Stimulated activated CD8-positive, alpha-beta memory T cell treated with anti-CD3 and anti-CD28 coated beads, Interleukin-15, amount 100 ng/mL, for 4 hours (primary cell): ENCODE measurements at regions not wholly inside any gene's neighbourhood (a gene's known extent, or its start where the extent isn't known, plus 50 kb on each side); places are given as distances from the start of the nearest gene placed in this dataset.
"Not testable (repeated sequence)": the region's sequence is repeated elsewhere in the genome, so short reads cannot be mapped to it uniquely, and the experiment has no call there.

Source experiments
- DNase-seq, 2 donors: peaks; one replicate each; pipeline ENCODE4 v3.0.0-alpha.2; 2020; ENCODE audit warnings: low read depth in 2 of 2

DNA sequence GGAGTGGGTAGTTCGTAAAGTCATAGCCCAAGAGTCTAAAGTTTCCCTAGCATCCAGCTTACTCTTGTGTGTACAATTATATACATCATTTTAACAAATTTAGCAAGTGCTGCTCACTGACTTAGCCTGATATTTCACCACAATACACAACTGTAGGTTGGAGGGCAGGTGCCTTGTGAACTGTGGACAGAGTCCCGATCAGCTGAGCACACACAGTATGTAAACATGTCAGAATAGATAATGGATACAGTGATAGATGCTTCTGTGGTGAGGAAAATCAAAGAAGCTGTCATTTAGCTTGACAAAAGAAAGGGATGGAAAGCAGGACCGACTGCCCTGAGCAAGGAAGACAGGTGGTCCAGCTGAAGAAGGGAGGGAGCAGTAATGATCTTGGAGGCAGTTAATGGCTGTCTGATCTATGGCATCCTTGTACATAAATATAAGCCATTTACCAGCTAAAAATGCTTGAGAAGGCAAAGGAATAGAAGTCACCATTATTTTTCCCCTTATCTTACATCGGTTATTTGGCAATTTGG lies 372.8 kb upstream of the UBE2E3 start:
- DNase-seq = no peak

DNA sequence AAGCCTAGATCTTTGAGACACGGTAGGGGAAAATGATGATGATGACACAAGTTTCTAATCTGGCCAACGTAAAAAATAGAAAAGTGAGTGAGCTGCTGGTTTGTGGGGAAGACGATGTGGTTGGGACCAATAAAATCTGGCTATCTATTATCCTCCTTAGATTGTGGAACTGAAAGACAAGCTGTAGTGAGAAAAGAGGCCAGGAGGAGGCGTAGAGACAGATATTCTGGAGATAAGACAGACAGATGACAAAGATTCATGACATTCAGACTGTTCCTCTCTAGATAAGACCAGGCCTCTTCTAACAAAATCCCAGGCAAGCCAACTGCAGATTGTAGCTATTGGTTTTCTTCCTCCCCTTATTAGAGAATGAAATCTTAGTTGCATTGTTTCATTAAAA lies 376.3 kb upstream of the UBE2E3 start:
- no peak for DNase-seq

DNA sequence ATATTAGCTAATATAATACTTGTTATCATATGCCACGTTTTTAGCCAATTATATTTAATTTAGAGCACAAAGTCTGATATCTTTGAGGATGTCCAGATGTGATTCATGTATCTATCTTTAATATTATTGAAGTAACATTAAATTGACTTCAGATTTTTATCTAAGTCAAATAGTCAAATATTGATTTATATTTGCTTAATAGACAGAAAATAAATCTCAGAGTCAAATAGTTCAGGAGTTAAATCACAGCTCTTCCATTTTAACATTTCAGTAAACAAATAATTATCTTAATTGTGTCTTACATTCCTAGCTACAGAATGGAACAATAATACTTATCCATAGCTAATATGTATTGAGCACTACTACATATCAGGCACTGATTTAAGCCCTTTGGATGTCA lies 379.4 kb upstream of the UBE2E3 start:
- DNase-seq = no peak

DNA sequence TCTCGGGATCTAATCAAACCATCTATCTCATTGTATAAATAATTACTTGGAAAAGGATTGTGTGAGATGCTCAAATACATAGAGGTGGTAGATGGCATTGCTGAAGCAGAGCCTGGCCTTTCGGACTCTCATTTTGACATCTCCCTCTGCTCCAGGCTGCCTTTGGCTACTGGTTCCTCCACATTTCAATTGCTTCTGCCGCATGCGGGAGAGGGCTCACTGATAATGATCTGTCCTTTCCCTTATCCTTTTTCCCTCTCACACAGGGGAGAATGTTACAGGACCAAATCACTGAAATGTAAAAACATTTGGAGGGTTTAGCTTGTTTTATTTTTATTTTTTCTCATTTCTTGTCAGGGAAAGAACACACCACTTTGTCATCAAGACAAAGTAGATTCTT lies 380.6 kb upstream of the UBE2E3 start:
- DNase-seq = no peak

DNA sequence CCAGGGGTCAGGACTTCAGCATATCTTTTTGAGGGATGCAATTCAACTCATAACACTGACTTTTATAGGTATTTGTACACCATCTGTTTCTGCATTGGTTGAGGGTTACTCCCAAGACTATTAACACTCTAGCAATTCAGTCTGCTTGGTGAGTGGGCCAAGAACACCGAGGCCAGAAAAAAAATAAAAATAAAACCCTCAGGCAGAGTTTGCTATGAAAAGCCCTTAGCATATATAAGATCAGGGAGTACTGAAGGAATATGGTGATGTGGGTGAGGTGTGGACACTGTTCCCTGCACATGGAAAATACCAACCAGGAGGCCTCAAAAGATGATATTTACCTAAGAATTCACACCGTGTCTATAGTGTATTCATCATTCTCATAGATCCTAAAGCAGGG lies 383.2 kb upstream of the UBE2E3 start:
- DNase-seq = no peak

DNA sequence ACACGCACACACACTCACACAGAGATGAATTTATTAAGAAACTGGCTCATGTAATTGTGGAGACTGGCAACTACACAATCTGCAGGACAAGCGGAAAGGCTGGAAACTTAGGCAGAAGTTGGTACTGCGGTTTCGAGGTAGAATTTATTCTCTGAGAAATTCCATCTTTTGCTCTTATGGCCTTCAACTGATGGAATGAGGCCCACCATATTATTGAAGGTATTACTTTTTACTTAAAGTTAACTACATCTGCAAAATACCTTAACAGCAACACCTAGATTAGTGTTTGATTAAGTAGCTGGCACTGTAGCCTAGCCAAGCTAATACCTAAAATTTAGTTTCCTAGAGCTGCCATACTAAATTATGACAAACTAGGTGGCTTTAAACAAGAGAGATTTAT lies 384.0 kb upstream of the UBE2E3 start:
- no peak for DNase-seq

DNA sequence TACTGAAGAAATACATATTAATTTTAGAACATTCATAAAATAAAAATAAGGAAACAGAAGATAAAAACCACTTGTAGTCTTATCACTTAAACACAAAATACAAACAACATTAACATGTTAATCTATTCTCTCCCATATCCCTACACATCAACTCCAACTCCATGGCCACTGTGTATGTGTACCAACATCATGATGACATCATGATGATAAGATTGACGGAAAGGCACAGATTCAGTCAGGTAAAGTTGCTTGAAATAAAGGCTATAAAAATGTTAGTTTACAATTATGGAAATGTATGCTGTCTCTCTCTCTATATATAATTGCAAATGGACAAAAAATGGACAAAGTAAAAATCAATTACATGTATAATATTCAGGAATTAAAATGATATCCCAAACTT lies 388.5 kb upstream of the UBE2E3 start:
- DNase-seq = no peak

DNA sequence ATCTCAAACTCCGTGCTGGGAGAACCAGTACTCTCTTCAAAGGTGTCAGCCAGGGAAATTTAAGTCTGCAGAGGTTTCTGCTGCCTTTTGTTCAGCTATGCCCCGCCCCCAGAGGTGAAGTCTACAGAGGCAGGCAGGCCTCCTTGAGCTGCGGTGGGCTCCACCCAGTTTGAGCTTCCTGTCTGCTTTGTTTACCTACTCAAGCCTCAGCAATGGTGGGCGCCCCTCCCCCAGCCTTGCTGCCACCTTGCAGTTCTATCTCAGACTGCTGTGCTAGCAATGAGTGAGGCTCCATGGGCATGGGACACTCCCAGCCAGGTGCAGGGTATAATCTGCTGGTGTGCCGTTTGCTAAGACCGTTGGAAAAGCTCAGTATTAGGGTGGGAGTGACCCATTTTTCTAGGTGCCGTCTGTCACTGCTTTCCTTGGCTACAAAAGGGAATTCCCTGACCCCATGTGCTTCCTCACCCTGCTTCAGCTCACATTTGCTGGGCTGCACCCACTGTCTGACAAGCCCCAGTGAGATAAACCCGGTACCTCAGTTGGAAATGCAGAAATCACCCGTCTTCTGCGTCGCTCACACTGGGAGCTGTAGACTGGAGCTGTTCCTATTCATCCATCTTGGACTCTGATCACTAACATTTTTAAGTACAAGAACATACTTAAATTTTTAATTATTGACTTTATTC lies 389.2 kb upstream of the UBE2E3 start:
- not testable (repeated sequence) for DNase-seq

DNA sequence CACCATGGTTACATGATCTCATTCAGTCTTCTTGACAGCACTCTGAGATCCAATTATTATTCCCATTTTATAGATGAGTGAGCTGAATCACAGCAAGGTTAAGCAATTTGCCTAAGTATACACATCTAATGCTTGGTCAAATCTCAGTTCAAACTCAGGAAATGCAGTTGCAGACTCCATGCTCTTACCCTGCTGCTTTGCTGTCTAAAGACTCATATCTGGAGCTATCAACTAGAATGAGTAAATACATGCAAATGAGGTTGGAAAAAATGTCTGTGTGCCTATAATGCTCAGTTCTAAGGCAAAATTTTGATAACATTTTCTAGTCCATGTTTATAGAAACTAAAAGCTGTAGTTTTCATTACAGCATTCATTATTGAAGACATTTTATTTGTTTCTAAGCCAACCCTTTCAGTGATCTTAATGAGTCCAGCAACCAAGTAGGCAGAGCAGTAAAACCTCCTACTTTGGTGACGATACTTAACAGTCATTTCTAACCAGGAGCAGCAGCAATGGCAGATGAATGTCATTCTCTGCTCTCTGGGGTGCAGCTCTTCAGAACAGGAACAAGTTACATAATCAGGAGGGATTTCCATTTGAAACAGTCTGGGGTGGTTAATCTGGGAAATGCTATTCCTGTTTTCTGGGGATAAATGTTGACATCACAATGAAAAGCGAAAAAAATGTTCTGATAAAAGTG lies 396.8 kb upstream of the UBE2E3 start:
- no peak for DNase-seq

DNA sequence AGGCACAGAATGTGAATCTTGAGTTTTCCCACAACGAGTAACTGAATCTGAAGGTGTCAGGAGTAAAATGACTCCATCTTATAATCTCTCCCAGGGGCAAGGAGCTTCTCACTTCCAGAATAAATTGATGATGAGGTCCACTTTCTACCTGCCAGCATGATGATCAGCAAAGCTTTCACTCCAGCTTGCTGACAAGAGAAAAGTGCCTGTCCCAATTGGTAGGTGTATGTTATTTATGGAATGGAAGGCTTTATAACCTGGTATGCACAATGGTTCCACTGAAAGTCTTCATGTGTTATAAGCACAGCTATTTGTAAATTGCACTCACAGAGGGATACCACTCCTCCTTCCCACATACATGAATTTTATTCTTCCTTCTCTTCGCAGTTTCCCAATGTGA lies 401.0 kb upstream of the UBE2E3 start:
- DNase-seq = no peak

DNA sequence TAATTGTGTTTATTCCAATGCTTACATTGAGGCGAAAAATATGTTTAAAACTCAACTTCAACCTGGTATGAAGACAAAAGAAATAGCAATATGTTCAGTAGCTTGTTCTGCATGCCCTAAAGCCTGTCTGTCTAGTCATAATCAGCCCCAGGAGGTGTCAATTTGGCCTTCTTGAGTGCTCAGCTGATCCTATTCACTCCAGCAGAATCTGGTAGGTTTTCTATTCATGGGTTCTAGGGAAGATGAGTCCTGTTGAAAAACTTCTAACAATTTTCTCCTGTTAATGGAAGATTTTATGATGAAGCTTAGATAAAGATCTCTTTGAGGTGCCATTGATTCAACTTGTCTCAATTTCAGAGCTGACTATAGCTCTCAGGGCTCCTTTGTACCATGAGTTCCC lies 402.0 kb upstream of the UBE2E3 start:
- DNase-seq = no peak

DNA sequence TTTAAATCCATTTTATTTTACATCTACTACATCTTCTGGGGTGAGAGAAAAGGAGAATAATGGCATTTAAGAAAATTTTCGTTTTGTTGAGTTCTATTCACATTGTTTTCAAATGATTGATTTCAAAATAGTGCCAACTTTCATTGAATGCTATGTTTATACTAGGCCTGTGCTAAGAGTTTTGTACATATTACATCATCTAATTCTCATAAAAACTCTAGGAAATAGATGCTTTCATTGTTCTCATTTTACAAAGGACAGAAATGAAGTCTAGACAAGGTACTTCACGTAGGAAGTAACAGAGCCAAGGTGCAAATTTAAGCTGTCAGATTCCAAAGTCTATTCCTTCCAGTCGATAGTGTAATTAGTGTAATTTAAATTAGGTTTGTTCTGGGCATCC lies 402.8 kb upstream of the UBE2E3 start:
- no peak for DNase-seq

DNA sequence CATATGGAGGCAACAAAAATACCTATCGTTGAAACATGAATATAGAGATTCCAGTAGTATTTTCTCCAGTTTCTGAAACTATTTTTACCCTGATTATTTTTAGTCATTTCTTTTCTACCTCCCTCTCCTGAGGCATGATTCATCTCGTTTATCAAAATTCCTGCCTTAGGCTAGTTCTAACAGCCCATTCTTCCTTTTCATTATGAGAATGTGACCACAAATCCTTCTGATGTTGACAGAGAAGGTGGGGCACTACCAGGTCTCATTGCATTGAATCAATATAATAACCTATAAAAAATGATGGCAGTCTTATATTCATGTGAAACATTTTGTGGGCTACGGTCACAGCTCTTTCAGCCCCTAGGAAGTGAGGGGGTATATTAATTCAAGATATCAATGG lies 406.5 kb upstream of the UBE2E3 start:
- DNase-seq = no peak

DNA sequence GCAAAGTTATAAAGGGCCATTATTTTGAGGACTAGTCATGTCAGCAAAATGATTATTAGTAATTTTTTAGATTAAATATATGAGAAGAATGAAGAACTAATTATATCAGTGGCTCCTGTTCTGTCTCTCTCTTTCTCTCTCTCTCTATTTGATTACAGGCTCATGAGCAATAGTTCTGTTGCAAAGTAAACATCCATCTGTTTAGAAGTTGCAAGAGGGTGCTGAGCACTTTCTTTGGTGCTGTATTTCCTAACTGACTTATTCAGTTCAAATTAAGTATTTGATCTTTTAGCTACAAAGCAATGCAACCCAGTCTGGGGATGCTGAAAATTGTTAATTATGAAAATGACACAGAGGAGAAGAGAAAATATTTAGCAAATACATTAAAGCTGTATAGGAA lies 408.1 kb upstream of the UBE2E3 start:
- DNase-seq = no peak

DNA sequence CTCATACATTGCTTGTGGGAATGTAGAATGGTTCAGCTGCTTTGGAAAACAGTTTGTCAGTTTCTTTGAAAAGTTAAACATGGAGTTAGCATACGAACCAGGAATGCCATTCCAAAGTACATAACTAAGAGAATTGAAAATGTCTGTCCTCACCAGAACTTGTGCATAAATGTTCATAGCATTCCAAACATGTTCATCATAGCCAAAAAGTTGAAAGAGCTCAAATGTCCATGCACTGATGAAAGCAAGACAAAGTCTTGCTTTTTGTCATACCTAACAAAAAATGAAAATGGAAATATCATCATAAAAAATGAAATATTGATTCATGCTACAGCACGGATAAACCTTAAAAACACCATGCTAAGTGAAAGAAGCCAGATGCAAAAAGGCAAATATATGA lies 408.8 kb upstream of the UBE2E3 start:
- DNase-seq = no peak

DNA sequence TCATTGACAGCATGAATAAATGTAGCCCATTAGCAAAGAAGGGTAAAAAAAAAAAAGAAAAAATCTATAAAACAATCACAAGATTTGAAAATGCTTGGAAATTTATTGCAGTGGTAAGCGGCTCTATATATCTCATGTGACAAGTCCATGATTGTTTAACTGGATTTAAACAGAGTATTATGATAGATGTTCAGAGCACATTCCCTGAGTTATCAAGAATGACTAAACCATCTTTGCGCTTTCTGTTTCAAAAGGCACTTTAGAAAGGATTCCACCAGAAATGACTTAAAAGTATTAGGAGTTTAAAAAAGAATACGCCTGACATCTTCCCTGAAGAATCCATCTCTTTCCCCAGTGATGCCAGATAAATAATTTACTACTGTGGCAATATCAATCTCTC lies 409.5 kb upstream of the UBE2E3 start:
- no peak for DNase-seq

DNA sequence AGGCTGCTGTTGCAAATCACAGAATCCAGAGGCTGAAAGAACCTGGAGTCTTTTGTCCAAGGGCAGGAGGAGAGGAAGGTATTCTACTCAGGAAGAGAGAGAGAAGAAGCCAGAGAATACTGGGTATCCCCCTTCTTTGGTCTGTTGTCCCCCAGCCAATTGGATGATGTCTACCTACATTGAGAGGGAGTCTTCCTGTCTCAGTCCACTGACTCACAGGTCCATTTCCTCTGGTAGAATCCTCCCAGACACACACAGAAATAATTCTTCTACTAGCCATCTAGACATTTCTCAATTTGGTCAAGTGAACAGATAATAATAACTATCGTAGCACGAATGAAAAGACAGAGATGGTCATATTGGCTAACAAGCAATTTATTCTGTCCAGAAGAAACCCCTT lies 416.4 kb upstream of the UBE2E3 start:
- no peak for DNase-seq

DNA sequence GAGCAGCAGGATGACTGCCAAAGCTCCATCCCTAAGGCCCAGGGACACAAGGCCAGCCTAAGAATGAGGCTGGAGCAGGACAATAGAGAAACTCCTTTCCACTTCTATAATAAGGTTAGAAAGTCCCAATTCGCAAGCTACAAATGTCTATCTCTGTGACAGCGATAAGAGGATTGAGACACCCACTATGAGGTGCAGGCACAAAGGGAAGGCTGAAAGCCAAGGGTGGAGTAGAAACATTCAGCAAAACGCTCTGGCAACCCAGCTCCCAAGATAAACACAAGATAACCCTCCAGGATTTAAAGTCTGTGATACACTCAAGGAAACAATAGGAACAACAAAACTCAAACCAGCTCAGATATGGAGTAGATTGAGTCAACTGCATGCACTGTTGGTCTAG lies 418.0 kb upstream of the UBE2E3 start:
- DNase-seq = no peak

DNA sequence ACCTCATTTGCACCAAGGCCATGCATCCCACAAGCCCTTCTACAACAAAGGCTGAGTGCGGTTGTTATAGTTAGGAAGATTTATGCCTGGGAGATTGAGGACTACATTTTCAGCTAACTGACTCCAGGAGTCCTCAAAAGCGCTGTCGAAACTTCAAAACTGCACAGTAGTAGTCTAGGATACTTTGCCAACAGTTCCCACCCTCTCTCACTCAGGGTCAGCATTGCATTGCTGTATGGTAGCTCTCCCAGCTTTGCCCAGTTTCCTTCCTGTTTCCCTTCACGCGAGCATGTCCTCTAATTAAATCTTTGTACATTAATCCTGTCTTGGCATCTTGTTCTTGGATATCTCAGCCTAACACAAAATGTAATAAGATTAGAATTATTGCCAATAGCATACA lies 420.6 kb upstream of the UBE2E3 start:
- no peak for DNase-seq

DNA sequence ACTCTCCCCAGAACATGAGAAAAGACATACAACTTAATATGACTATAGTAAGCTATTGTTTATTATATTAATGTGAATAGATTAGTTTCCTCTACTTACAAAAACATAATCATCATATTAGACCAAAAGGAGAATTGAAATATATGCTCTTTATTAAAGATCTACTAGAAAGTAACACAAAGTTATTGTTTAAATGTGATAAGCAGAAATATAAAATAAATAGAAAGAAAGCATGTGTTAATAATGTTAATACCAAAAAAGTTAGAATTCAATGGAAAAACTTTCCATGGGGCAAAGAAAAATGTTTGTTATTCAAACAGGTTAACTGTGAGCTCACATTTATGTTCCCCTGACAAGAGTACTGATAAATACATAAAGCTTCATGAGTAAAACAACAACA lies 421.4 kb upstream of the UBE2E3 start:
- DNase-seq = no peak

DNA sequence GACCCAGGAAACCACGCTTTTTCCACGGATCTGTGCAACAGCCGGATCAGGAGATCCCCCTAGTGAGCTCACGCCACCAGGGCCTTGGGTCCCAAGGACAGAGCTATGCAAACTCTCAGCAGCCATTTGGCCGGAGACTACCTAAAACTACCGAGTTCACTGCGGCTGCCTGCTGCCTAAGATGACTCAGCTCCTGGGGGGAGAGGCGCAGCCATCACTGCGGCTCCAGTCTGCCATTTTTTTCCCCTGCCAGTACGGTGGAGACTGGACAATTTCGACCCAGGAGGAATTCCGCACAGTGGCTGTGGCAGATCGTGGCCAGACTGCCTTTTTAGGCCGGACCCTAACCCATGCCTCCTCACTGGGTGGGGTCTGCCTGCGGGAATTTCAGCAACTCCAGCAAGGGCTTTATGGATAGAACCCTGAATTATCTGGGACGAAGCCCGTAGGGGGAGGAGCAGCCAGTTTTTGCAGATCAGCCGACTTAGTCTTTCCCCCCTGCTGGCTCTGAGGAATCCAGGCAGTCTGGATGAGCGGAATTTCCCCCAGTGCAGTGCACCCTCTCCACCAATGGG lies 424.9 kb upstream of the UBE2E3 start:
- no peak for DNase-seq

DNA sequence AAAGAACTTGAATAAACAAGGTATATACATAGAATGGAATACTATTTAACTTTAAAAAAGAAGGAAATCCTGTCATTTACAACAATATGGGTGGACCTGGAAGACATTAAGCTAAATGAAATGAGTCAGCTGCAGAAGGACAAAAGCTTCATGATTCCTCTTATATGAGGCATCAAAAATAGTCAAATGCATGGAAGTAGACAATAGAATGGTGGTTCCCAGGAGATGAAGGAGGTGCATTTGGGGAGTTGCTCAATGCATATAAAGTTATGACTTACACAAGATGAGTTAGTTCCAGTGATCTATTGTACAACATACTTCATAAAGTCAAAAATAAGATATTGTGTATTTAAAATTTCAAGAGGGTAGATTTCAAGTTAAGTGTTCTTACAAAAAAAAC lies 426.1 kb upstream of the UBE2E3 start:
- no peak for DNase-seq

DNA sequence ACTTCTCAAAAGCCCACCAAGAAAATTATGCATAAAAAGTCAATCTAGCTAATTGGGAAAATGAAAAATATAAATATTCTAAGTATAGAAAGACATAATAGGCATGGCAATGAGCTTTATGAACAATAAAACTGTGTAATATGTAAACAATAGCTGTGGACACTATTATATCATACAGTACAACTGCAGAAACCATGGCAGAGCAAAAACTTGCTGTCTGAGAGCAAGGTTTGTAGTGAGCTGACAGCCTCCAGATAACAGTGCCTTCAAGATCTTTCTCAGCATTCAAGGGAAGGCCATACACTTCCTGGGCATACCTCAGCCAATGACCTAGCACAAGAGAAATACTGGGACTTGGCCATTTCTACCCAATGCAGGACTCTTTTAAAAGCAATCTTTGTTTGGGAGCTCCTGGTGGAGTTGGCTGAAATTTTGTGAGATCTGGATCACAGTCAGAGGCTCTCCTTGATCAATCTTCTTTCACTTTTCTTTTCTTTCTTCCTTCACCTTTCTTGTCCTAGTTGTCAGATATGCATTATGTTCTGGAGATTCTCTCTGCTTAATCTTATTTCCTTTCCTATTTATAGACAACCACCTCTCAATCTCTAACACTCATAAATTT lies 427.2 kb upstream of the UBE2E3 start:
- no peak for DNase-seq
